Ascending aorta (tissue), 2 donors: ENCODE measurements at regions not wholly inside any gene's neighbourhood (a gene's known extent, or its start where the extent isn't known, plus 50 kb on each side); places are given as distances from the start of the nearest gene placed in this dataset.

Source experiments
- DNase-seq, 2 donors: peaks; one replicate each; pipeline ENCODE4 v3.0.0-alpha.2; 2019; ENCODE audit warnings: low spot score in 2 of 2
- H3K27ac ChIP-seq, 2 donors: fragments of 200-600 bp; sonication (generic); one replicate each; pipeline ENCODE4 v1.5.1; 2016 to 2017; ENCODE audit warnings: mild to moderate bottlenecking in 1 of 2
- H3K27me3 ChIP-seq: fragments of 200-600 bp; sonication (generic); one replicate; pipeline ENCODE4 v1.5.1; 2017
- H3K36me3 ChIP-seq, 2 donors: fragments of 200-600 bp; sonication (generic); one replicate each; pipeline ENCODE4 v1.5.1; 2016
- H3K4me1 ChIP-seq, 2 donors: fragments of 200-600 bp; sonication (generic); one replicate each; pipeline ENCODE4 v1.5.1; 2016 to 2017; ENCODE audit warnings: mild to moderate bottlenecking in 1 of 2
- H3K4me3 ChIP-seq, 2 donors: fragments of 200-600 bp; sonication (generic); one replicate each; pipeline ENCODE4 v1.5.1; 2016 to 2017; ENCODE audit warnings: mild to moderate bottlenecking in 1 of 2
- H3K9me3 ChIP-seq, 2 donors: fragments of 200-600 bp; sonication (generic); one replicate each; pipeline ENCODE4 v1.5.1; 2016
- intact Hi-C: fragments of 100-400 bp; cut with DNase I; formaldehyde crosslinking; loops from one replicate; pipeline ENCODE4 v1.15.1; 2023
- TF ChIP-seq, protein P1 (sequence below), 3 experiments: fragments of 200-600 bp in 2 of 3; fragments of 450-650 bp in 1 of 3; sonication (generic) in 2 of 3; IDR thresholded peaks; one replicate each; pipeline ENCODE4 v1.5.1; 2016 to 2019; ENCODE audit warnings: antibody characterized with exemption in 3 of 3, mild to moderate bottlenecking in 1 of 3, moderate library complexity in 1 of 3

GRCh38 chr1:218101409-218101808, 183.7 kb upstream of the RRP15 start:
- Histone ChIP-seq H3K4me1 (no peaks in the 10 kb centered on the region), H3K27me3 (no peaks in the 10 kb centered on the region), H3K27ac (no peak overlapping the region), H3K36me3 (no peaks in the 10 kb centered on the region), H3K9me3 (no peaks in the 10 kb centered on the region), H3K4me3 (no peak overlapping the region)
- intact Hi-C loops: no loop called here
- DNase-seq: no peak
- TF ChIP-seq, protein P1, sequence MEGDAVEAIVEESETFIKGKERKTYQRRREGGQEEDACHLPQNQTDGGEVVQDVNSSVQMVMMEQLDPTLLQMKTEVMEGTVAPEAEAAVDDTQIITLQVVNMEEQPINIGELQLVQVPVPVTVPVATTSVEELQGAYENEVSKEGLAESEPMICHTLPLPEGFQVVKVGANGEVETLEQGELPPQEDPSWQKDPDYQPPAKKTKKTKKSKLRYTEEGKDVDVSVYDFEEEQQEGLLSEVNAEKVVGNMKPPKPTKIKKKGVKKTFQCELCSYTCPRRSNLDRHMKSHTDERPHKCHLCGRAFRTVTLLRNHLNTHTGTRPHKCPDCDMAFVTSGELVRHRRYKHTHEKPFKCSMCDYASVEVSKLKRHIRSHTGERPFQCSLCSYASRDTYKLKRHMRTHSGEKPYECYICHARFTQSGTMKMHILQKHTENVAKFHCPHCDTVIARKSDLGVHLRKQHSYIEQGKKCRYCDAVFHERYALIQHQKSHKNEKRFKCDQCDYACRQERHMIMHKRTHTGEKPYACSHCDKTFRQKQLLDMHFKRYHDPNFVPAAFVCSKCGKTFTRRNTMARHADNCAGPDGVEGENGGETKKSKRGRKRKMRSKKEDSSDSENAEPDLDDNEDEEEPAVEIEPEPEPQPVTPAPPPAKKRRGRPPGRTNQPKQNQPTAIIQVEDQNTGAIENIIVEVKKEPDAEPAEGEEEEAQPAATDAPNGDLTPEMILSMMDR (IDR thresholded peaks at IDR 0.05): no peak

DNA sequence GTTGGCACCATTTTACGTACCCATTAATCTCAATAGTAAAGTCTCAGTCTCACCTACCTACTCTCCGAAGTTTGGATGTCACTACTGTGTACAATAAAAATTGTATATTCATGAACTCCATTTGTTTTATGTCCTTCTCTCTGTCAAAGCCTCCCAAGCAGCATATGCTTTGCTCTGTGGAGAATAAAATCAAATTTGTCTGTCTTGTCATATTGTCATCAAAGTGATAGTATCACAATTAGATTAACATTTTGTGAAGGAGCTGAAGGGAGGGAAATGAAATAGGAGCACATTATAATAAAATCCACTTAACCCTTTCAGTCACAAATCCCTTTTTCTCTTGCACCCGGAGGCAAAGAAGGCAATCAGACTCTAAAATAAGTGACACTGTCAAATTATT, 177.1 kb upstream of the RRP15 start:
- Histone ChIP-seq H3K4me3 (no peak overlapping the region), H3K4me1 (no peaks in the 10 kb centered on the region), H3K9me3 (no peaks in the 10 kb centered on the region), H3K27ac (no peak overlapping the region), H3K27me3 (no peaks in the 10 kb centered on the region), H3K36me3 (no peaks in the 10 kb centered on the region)
- no peak for DNase-seq
- intact Hi-C loops: no loop called here
- TF ChIP-seq, protein P1 (IDR thresholded peaks at IDR 0.05): no peak

- H3K27ac ChIP-seq: no peak overlapping the region
- no peak overlapping the region for H3K4me3 ChIP-seq
- intact Hi-C loops: no loop called here
- no peak for DNase-seq
- H3K27me3 ChIP-seq: no peaks in the 10 kb centered on the region
- no peaks in the 10 kb centered on the region for H3K4me1 ChIP-seq
- H3K9me3 ChIP-seq: peaks cover 0 to 2% of the 10 kb centered on the region in 2 donors
- TF ChIP-seq, protein P1 (IDR thresholded peaks at IDR 0.05): no peak
- H3K36me3 ChIP-seq: no peaks in the 10 kb centered on the region
These were observed 172.2 kb upstream of the RRP15 start for GRCh38 chr1:218112862-218113261.

- TF ChIP-seq, protein P1 (IDR thresholded peaks at IDR 0.05): no peak
- H3K4me1 ChIP-seq: no peaks in the 10 kb centered on the region
- intact Hi-C loops: no loop called here
- DNase-seq: no peak
- no peaks in the 10 kb centered on the region for H3K27me3 ChIP-seq
- no peaks in the 10 kb centered on the region for H3K36me3 ChIP-seq
- no peak overlapping the region for H3K27ac ChIP-seq
- no peaks in the 10 kb centered on the region for H3K9me3 ChIP-seq
- no peak overlapping the region for H3K4me3 ChIP-seq
These were observed 161.1 kb upstream of the RRP15 start for GRCh38 chr1:218123968-218124367.

- Histone ChIP-seq H3K9me3 (peaks cover 0 to 3% of the 10 kb centered on the region in 2 donors), H3K4me3 (no peak overlapping the region), H3K27ac (no peak overlapping the region), H3K4me1 (no peaks in the 10 kb centered on the region), H3K36me3 (no peaks in the 10 kb centered on the region), H3K27me3 (no peaks in the 10 kb centered on the region)
- TF ChIP-seq, protein P1 (IDR thresholded peaks at IDR 0.05): no peak
- intact Hi-C loops: no loop called here
- no peak for DNase-seq
These were observed 149.7 kb upstream of the RRP15 start for GRCh38 chr1:218135371-218135770.

- TF ChIP-seq, protein P1 (IDR thresholded peaks at IDR 0.05): no peak
- H3K4me1 ChIP-seq: no peaks in the 10 kb centered on the region
- H3K27ac ChIP-seq: no peak overlapping the region
- no peaks in the 10 kb centered on the region for H3K36me3 ChIP-seq
- H3K27me3 ChIP-seq: no peaks in the 10 kb centered on the region
- DNase-seq: no peak
- intact Hi-C loops: no loop called here
- no peaks in the 10 kb centered on the region for H3K9me3 ChIP-seq
- no peak overlapping the region for H3K4me3 ChIP-seq
These were observed 145.3 kb upstream of the RRP15 start for GRCh38 chr1:218139761-218140160.
